K562 (cell line): ENCODE measurements at regions not wholly inside any gene's neighbourhood (a gene's known extent, or its start where the extent isn't known, plus 50 kb on each side); places are given as distances from the start of the nearest gene placed in this dataset.

ENCODE experiments used
- ATAC-seq: fragments of 200-7000 bp; cut with Tn5 transposase; 3 replicates; pipeline ENCODE4 v1.9.1; 2020; ENCODE audit warnings: moderate library complexity
- BruUV-seq: library from RNA; stranded (reverse); fragments of 400-500 nt; replicated peaks from 2 replicates; lab custom pipeline; 2021; lab: Mats Ljungman, UMichigan
- CTCF ChIA-PET: fragments of 300-600 bp; formaldehyde crosslinking; extraction: SDS; loops from one replicate; lab custom pipeline; 2021; ENCODE audit warnings: low intra/inter-chr PET ratio; lab: Yijun Ruan, JAX
- POLR2A ChIA-PET: fragments of 300-600, 350-650 bp; sonication (Branson Sonifier 250); formaldehyde crosslinking; extraction: SDS; loops from one replicate; lab custom pipeline; 2021; ENCODE audit warnings: antibody characterized with exemption, inconsistent platforms; lab: Yijun Ruan, JAX
- DNase-seq, 4 experiments: peaks; one replicate each; pipeline versions ENCODE4 v3.0.0 to v3.0.0-alpha.2; 2011 to 2018; ENCODE audit warnings: low spot score in 3 of 4, mixed read lengths in 3 of 4; ENCODE audit errors: extremely low read depth in 1 of 4
- FAIRE-seq: peaks from 2 replicates; lab custom pipeline; 2011; peaks lifted over from hg19 to GRCh38; lab: Jason Lieb, UNC
- H2AFZ ChIP-seq: 2 replicates; pipeline ENCODE4 v1.6.0; 2011; ENCODE audit warnings: low read depth, low read length, control low read depth, inconsistent platforms
- H3K27ac ChIP-seq: fragments of 200-600 bp; 3 replicates; pipeline ENCODE4 v1.8.0; 2011; ENCODE audit warnings: low read depth, mild to moderate bottlenecking, control low read depth, inconsistent platforms, low read length, moderate library complexity, mixed read lengths; ENCODE audit errors: extremely low read depth
- H3K27me3 ChIP-seq, 2 experiments: fragments of 300-600 bp in 1 of 2; 2 replicates in 1 of 2; 3 replicates in 1 of 2; pipeline versions ENCODE4 v1.6.0 to v1.8.0; 2011; ENCODE audit warnings: inconsistent platforms in 2 of 2, low read length in 2 of 2, mild to moderate bottlenecking in 1 of 2, mixed read lengths in 1 of 2, moderate library complexity in 1 of 2; ENCODE audit not compliant: control insufficient read depth in 2 of 2, insufficient read depth in 2 of 2
- H3K36me3 ChIP-seq: fragments of 300-600 bp; 3 replicates; pipeline ENCODE4 v1.8.0; 2011; ENCODE audit warnings: mild to moderate bottlenecking, low read length, inconsistent platforms; ENCODE audit not compliant: control insufficient read depth, insufficient read depth
- H3K4me1 ChIP-seq, 2 experiments: fragments of 200-600 bp in 1 of 2; replicated peaks in 1 of 2; 2 replicates in 1 of 2; 3 replicates in 1 of 2; pipeline versions ENCODE4 v1.5.1 to v1.8.0; 2011; ENCODE audit warnings: inconsistent platforms in 2 of 2, low read length in 2 of 2, mild to moderate bottlenecking in 1 of 2, mixed read lengths in 1 of 2, moderate library complexity in 1 of 2; ENCODE audit not compliant: control insufficient read depth in 2 of 2, insufficient read depth in 2 of 2
- H3K4me2 ChIP-seq: 2 replicates; pipeline ENCODE4 v1.6.1; 2011; ENCODE audit warnings: low read length, control low read depth, inconsistent platforms, mixed read lengths; ENCODE audit not compliant: insufficient read depth
- H3K4me3 ChIP-seq: fragments of 200-600 bp; sonication (generic), shearing (Covaris generic); 2 replicates; pipeline ENCODE4 v1.5.1; 2016; ENCODE audit warnings: control low read depth, inconsistent platforms
- H3K79me2 ChIP-seq: fragments of 200-600 bp; 3 replicates; pipeline ENCODE4 v1.8.0; 2011; ENCODE audit warnings: low read length, inconsistent platforms; ENCODE audit not compliant: control insufficient read depth, insufficient read depth
- H3K9ac ChIP-seq, 2 experiments: 2 replicates each; pipeline versions ENCODE4 v1.6.0 to v1.6.1; 2011; ENCODE audit warnings: low read depth in 2 of 2, low read length in 2 of 2, control low read depth in 1 of 2, inconsistent platforms in 1 of 2, mild to moderate bottlenecking in 1 of 2, mixed read lengths in 1 of 2; ENCODE audit not compliant: insufficient read depth in 1 of 2
- H3K9me1 ChIP-seq: one replicate; pipeline ENCODE4 v1.6.0; 2011; ENCODE audit warnings: inconsistent platforms, mild to moderate bottlenecking, low read length, moderate library complexity; ENCODE audit not compliant: control insufficient read depth, insufficient read depth
- H3K9me3 ChIP-seq: replicated peaks from 2 replicates; pipeline ENCODE4 v1.5.1; 2011; ENCODE audit warnings: low read depth, low read length, inconsistent platforms; ENCODE audit not compliant: control insufficient read depth, insufficient read depth
- H4K20me1 ChIP-seq: replicated peaks from 2 replicates; pipeline ENCODE4 v1.6.1; 2011; ENCODE audit warnings: low read length, inconsistent platforms, mixed read lengths; ENCODE audit not compliant: control insufficient read depth, insufficient read depth
- CHD2 ChIP-seq: IDR thresholded peaks from 2 replicates; pipeline ENCODE4 v1.6.1; 2011; ENCODE audit warnings: low read depth, low read length
- NCOA1 ChIP-seq: fragments of 450-650 bp; IDR thresholded peaks from 2 replicates; pipeline ENCODE4 v1.6.1; 2016; ENCODE audit warnings: low read depth
- NFE2 ChIP-seq: IDR thresholded peaks from 2 replicates; pipeline ENCODE4 v1.6.1; 2014; ENCODE audit warnings: antibody characterized with exemption, low read depth
- RBM34 ChIP-seq: fragments of 200-400 bp; formaldehyde crosslinking; IDR thresholded peaks from 2 replicates; pipeline ENCODE4 v1.6.1; 2018; ENCODE audit warnings: low read length, borderline replicate concordance; ENCODE audit not compliant: insufficient read depth
- SIX5 ChIP-seq, 2 experiments: IDR thresholded peaks; 2 replicates each; pipeline ENCODE4 v1.6.1; 2011; ENCODE audit warnings: low read length in 2 of 2, borderline replicate concordance in 1 of 2, low read depth in 1 of 2, mild to moderate bottlenecking in 1 of 2, moderate library complexity in 1 of 2; ENCODE audit not compliant: insufficient read depth in 1 of 2
- SMARCB1 ChIP-seq: IDR thresholded peaks from 2 replicates; pipeline ENCODE4 v1.6.1; 2011; ENCODE audit warnings: improper control_type of control experiment, low read depth; ENCODE audit not compliant: insufficient read length
- SRSF7 ChIP-seq: fragments of 200-400 bp; formaldehyde crosslinking; optimal IDR thresholded peaks from 2 replicates; pipeline ENCODE3; 2017; ENCODE audit warnings: mild to moderate bottlenecking, low read depth, low read length
- TCF3 ChIP-seq: sonication (generic); formaldehyde crosslinking; IDR thresholded peaks from 2 replicates; pipeline ENCODE4 v1.4.0; 2020; ENCODE audit warnings: mild to moderate bottlenecking, missing genetic modification reagents
- TOE1 ChIP-seq, 2 experiments: fragments of 450-650 bp in 1 of 2; sonication (generic) in 1 of 2; formaldehyde crosslinking in 1 of 2; IDR thresholded peaks; 2 replicates each; pipeline versions ENCODE4 v1.7.1 to v1.8.0; 2016 to 2022; ENCODE audit warnings: borderline replicate concordance in 2 of 2, mild to moderate bottlenecking in 2 of 2, antibody characterized with exemption in 1 of 2, inconsistent platforms in 1 of 2, low read depth in 1 of 2, missing genetic modification reagents in 1 of 2, moderate library complexity in 1 of 2
- TRIM24 ChIP-seq, 2 experiments: fragments of 450-650 bp; IDR thresholded peaks; 2 replicates each; pipeline ENCODE4 v1.6.1; 2016
- ZNF175 ChIP-seq: fragments of 200-800 bp; sonication (Bioruptor generic); IDR thresholded peaks from 2 replicates; pipeline ENCODE4 v1.6.1; 2016; ENCODE audit warnings: low read depth, mild to moderate bottlenecking, missing genetic modification characterization, missing compliant biosample characterization
- WGBS: fragments of 100-300 bp; shearing (Covaris generic); methylation state at CpG from one replicate; pipeline ENCODE4 v1.1.6; 2016; ENCODE audit warnings: low coverage, mixed read lengths; ENCODE audit not compliant: insufficient coverage; ENCODE audit errors: missing lambda C conversion rate; 5-methylcytosine and 5-hydroxymethylcytosine counted together
- in situ Hi-C: fragments of 300-500 bp; cut with MboI; formaldehyde crosslinking; loops from 4 replicates; pipeline ENCODE4 v1.15.0; 2018; ENCODE audit warnings: inconsistent platforms, mixed read lengths
- intact Hi-C: fragments of 100-400 bp; cut with micrococcal nuclease; formaldehyde crosslinking; loops from 2 replicates; pipeline ENCODE4 v1.14.2; 2022
- TF ChIP-seq, protein P1 (sequence below): fragments of 450-650 bp; IDR thresholded peaks from 2 replicates; pipeline ENCODE4 v1.6.1; 2014; ENCODE audit warnings: low read depth, mild to moderate bottlenecking, moderate library complexity, borderline replicate concordance
- TF ChIP-seq, protein P2 (sequence below): fragments of 200-400 bp; formaldehyde crosslinking; IDR thresholded peaks from 2 replicates; pipeline ENCODE4 v1.6.1; 2017; ENCODE audit warnings: mild to moderate bottlenecking, low read depth, low read length, moderate library complexity
- TF ChIP-seq, protein P3 (sequence below): fragments of 250-450 bp; sonication (Bioruptor Pico); IDR thresholded peaks from 2 replicates; pipeline ENCODE4 v1.4.0; 2020; ENCODE audit warnings: borderline replicate concordance
- TF ChIP-seq, protein P4 (sequence below): sonication (generic); formaldehyde crosslinking; IDR thresholded peaks from 2 replicates; pipeline ENCODE4 v1.9.0; 2022; ENCODE audit warnings: mild to moderate bottlenecking, missing genetic modification reagents
- TF ChIP-seq, protein P5 (sequence below): sonication (generic); formaldehyde crosslinking; IDR thresholded peaks from 2 replicates; pipeline ENCODE4 v1.8.1; 2022; ENCODE audit warnings: missing genetic modification reagents

DNA sequence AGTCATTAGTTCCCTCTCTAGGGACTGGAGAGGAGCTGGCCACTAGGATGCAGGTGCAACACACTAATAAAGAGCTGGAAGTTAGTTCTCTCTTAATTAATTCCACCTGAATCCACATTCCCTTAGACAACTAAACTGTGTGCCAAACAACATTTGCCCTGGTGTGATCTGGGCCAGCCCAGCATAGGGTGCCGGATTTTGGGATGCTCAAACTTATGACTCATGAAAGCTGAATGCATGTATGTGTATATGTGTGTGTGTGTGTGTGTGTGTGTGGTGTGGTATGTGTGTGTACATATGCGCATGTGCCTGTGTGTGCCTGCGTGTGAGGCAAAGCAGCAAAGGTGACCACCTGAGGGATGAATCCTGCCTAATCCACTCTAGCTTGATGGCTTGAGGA lies 110.7 kb downstream of the EHF start:
- no peaks in the 10 kb centered on the region for H3K36me3 ChIP-seq
- no peak for DNase-seq
- ATAC-seq = no peak
- no peak for FAIRE-seq
- no peaks in the 10 kb centered on the region for H3K27me3 ChIP-seq
- in situ Hi-C loops = no loop called here
- H3K27ac ChIP-seq = no peak overlapping the region
- POLR2A ChIA-PET = interaction anchor here (0.6 to 0.9 kb wide), 3 partner anchors 59 to 78 kb away, joined by 3 read pairs; no protein-coding TSS in a partner anchor
- CTCF ChIA-PET = no interaction called here
- WGBS = 59% methylated on average over 3 of the region's 3 CpGs
- no peak overlapping the region for H3K4me3 ChIP-seq
- no peaks in the 10 kb centered on the region for H3K9me3 ChIP-seq
- H3K4me1 ChIP-seq = peaks cover 0 to 13% of the 10 kb centered on the region in 2 experiments; a peak in 2 of 5 replicates
- H3K9ac ChIP-seq = no peak overlapping the region
- no peaks in the 10 kb centered on the region for H3K9me1 ChIP-seq
- no peaks in the 10 kb centered on the region for H4K20me1 ChIP-seq
- no peak overlapping the region for H3K4me2 ChIP-seq
- BruUV-seq = no TSS peak
- H2AFZ ChIP-seq = no peak overlapping the region
- intact Hi-C loops = no loop called here
- H3K79me2 ChIP-seq = no peaks in the 10 kb centered on the region
- TF ChIP-seq, protein P1, sequence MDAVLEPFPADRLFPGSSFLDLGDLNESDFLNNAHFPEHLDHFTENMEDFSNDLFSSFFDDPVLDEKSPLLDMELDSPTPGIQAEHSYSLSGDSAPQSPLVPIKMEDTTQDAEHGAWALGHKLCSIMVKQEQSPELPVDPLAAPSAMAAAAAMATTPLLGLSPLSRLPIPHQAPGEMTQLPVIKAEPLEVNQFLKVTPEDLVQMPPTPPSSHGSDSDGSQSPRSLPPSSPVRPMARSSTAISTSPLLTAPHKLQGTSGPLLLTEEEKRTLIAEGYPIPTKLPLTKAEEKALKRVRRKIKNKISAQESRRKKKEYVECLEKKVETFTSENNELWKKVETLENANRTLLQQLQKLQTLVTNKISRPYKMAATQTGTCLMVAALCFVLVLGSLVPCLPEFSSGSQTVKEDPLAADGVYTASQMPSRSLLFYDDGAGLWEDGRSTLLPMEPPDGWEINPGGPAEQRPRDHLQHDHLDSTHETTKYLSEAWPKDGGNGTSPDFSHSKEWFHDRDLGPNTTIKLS = no peak
- TF ChIP-seq CHD2 = no peak
- TF ChIP-seq, protein P2, sequence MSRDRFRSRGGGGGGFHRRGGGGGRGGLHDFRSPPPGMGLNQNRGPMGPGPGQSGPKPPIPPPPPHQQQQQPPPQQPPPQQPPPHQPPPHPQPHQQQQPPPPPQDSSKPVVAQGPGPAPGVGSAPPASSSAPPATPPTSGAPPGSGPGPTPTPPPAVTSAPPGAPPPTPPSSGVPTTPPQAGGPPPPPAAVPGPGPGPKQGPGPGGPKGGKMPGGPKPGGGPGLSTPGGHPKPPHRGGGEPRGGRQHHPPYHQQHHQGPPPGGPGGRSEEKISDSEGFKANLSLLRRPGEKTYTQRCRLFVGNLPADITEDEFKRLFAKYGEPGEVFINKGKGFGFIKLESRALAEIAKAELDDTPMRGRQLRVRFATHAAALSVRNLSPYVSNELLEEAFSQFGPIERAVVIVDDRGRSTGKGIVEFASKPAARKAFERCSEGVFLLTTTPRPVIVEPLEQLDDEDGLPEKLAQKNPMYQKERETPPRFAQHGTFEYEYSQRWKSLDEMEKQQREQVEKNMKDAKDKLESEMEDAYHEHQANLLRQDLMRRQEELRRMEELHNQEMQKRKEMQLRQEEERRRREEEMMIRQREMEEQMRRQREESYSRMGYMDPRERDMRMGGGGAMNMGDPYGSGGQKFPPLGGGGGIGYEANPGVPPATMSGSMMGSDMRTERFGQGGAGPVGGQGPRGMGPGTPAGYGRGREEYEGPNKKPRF = no peak
- TF ChIP-seq SIX5 (IDR thresholded peaks at IDR 0.05; ENCODE audit: borderline replicate concordance in 1 of 2, insufficient read depth in 1 of 2, low read depth in 1 of 2, low read length in 2 of 2) = no peak
- no peak for TF ChIP-seq SRSF7
- TF ChIP-seq TCF3 (CRISPR knock-in tag) = no peak
- no peak for TF ChIP-seq TRIM24 (IDR thresholded peaks at IDR 0.05)
- TF ChIP-seq, protein P3, sequence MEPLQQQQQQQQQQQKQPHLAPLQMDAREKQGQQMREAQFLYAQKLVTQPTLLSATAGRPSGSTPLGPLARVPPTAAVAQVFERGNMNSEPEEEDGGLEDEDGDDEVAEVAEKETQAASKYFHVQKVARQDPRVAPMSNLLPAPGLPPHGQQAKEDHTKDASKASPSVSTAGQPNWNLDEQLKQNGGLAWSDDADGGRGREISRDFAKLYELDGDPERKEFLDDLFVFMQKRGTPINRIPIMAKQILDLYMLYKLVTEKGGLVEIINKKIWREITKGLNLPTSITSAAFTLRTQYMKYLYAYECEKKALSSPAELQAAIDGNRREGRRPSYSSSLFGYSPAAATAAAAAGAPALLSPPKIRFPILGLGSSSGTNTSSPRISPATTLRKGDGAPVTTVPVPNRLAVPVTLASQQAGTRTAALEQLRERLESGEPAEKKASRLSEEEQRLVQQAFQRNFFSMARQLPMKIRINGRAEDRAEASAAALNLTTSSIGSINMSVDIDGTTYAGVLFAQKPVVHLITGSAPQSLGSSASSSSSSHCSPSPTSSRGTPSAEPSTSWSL (CRISPR knock-in tag) = no peak
- no peak for TF ChIP-seq NCOA1
- TF ChIP-seq ZNF175 = no peak
- TF ChIP-seq SMARCB1 = no peak
- no peak for TF ChIP-seq RBM34
- TF ChIP-seq NFE2 = no peak
- TF ChIP-seq, protein P4, sequence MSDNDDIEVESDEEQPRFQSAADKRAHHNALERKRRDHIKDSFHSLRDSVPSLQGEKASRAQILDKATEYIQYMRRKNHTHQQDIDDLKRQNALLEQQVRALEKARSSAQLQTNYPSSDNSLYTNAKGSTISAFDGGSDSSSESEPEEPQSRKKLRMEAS (CRISPR knock-in tag) = no peak
- TF ChIP-seq, protein P5, sequence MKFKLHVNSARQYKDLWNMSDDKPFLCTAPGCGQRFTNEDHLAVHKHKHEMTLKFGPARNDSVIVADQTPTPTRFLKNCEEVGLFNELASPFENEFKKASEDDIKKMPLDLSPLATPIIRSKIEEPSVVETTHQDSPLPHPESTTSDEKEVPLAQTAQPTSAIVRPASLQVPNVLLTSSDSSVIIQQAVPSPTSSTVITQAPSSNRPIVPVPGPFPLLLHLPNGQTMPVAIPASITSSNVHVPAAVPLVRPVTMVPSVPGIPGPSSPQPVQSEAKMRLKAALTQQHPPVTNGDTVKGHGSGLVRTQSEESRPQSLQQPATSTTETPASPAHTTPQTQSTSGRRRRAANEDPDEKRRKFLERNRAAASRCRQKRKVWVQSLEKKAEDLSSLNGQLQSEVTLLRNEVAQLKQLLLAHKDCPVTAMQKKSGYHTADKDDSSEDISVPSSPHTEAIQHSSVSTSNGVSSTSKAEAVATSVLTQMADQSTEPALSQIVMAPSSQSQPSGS = no peak
- no peak for TF ChIP-seq TOE1 (IDR thresholded peaks at IDR 0.05; ENCODE audit: borderline replicate concordance)
- TF ChIP-seq TOE1 (CRISPR knock-in tag; IDR thresholded peaks at IDR 0.05; ENCODE audit: borderline replicate concordance, low read depth) = no peak
